OCI-LY3 (cell line): ENCODE measurements at regions not wholly inside any gene's neighbourhood (a gene's known extent, or its start where the extent isn't known, plus 50 kb on each side); places are given as distances from the start of the nearest gene placed in this dataset.
"Not testable (repeated sequence)": the region's sequence is repeated elsewhere in the genome, so short reads cannot be mapped to it uniquely, and the experiment has no call there.

ENCODE experiments used
- H2AFZ ChIP-seq: fragments of 200-600, 300-600 bp; shearing (Covaris generic); 2 replicates; pipeline ENCODE4 v1.6.0; 2014; ENCODE audit warnings: antibody characterized with exemption, low read depth, low read length
- H3K27ac ChIP-seq: fragments of 200-600, 300-600 bp; sonication (generic); 2 replicates; pipeline ENCODE4 v1.5.1; 2014; ENCODE audit warnings: mild to moderate bottlenecking, low read length, moderate library complexity, mixed read lengths
- H3K27me3 ChIP-seq: fragments of 200-600, 300-600 bp; sonication (generic); 2 replicates; pipeline ENCODE4 v1.6.1; 2014; ENCODE audit warnings: low read depth, low read length, mixed read lengths
- H3K36me3 ChIP-seq: fragments of 200-600, 300-600 bp; sonication (generic); replicated peaks from 2 replicates; pipeline ENCODE3; 2014; ENCODE audit warnings: low read depth, low read length, mixed read lengths
- H3K4me1 ChIP-seq: fragments of 300-600, 200-600 bp; sonication (generic); 2 replicates; pipeline ENCODE4 v1.6.1; 2014; ENCODE audit warnings: low read length, mixed read lengths
- H3K4me2 ChIP-seq: fragments of 200-600, 300-600 bp; sonication (generic); 2 replicates; pipeline ENCODE4 v1.6.1; 2014; ENCODE audit warnings: low read length, mixed read lengths
- H3K4me3 ChIP-seq: fragments of 300-600, 200-600 bp; sonication (generic); 2 replicates; pipeline ENCODE4 v1.5.1; 2014; ENCODE audit warnings: antibody characterized with exemption, mild to moderate bottlenecking, low read length, moderate library complexity
- H3K79me2 ChIP-seq: fragments of 300-600, 200-600 bp; shearing (Covaris generic); 2 replicates; pipeline ENCODE4 v1.6.1; 2014; ENCODE audit warnings: mild to moderate bottlenecking, low read length, mixed read lengths
- H3K9ac ChIP-seq: fragments of 300-600, 200-600 bp; shearing (Covaris generic); 2 replicates; pipeline ENCODE4 v1.6.0; 2014; ENCODE audit warnings: mild to moderate bottlenecking, low read length, moderate library complexity
- H3K9me3 ChIP-seq: fragments of 200-600, 300-600 bp; shearing (Covaris generic); 2 replicates; pipeline ENCODE4 v1.6.1; 2014; ENCODE audit warnings: low read length, mixed read lengths; ENCODE audit not compliant: insufficient read depth
- H4K20me1 ChIP-seq: fragments of 200-600, 300-600 bp; sonication (generic); 2 replicates; pipeline ENCODE4 v1.6.1; 2016; ENCODE audit warnings: low read length, mixed read lengths; ENCODE audit not compliant: insufficient read depth
- EZH2phosphoT487 ChIP-seq: fragments of 200-600 bp; shearing (Covaris generic); IDR thresholded peaks from 2 replicates; pipeline ENCODE4 v1.6.1; 2018; ENCODE audit warnings: antibody characterized with exemption, mixed run types, low read depth
- TF ChIP-seq, protein P1 (sequence below): fragments of 200-600, 300-600 bp; sonication (generic); IDR thresholded peaks from 2 replicates; pipeline ENCODE4 v1.5.1; 2014; ENCODE audit warnings: antibody characterized with exemption, low read length, low read depth

DNA sequence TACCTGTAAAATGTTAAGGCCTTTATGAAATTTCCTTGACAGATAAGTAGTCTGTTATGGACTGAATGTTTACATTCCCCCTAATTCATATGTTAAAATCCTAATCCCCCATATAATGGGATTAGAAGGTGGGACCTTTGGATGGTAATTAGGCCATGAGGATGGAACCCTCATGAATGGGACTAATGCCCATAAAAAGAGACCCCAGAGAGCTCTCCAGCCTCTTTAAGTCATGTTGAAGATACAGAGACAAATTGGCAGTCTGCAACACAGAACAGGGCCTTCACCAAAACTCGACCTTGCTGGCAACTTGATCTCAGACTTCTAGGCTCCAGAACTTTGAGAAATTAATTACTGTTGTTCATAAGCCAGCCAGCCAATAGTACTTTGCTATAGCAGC is 1344.5 kb upstream of the PCDH7 start:
- Histone ChIP-seq H3K79me2 (no peaks in the 10 kb centered on the region), H2AFZ (no peak overlapping the region), H3K9me3 (no peaks in the 10 kb centered on the region; the same call in 1 of the 2 replicates), H3K4me3 (no peak overlapping the region), H3K9ac (no peak overlapping the region), H3K4me2 (no peak overlapping the region), H3K36me3 (no peaks in the 10 kb centered on the region), H3K27ac (no peak overlapping the region), H4K20me1 (no peaks in the 10 kb centered on the region), H3K27me3 (no peaks in the 10 kb centered on the region), H3K4me1 (no peaks in the 10 kb centered on the region)
- TF ChIP-seq EZH2phosphoT487 = no peak
- TF ChIP-seq, protein P1, sequence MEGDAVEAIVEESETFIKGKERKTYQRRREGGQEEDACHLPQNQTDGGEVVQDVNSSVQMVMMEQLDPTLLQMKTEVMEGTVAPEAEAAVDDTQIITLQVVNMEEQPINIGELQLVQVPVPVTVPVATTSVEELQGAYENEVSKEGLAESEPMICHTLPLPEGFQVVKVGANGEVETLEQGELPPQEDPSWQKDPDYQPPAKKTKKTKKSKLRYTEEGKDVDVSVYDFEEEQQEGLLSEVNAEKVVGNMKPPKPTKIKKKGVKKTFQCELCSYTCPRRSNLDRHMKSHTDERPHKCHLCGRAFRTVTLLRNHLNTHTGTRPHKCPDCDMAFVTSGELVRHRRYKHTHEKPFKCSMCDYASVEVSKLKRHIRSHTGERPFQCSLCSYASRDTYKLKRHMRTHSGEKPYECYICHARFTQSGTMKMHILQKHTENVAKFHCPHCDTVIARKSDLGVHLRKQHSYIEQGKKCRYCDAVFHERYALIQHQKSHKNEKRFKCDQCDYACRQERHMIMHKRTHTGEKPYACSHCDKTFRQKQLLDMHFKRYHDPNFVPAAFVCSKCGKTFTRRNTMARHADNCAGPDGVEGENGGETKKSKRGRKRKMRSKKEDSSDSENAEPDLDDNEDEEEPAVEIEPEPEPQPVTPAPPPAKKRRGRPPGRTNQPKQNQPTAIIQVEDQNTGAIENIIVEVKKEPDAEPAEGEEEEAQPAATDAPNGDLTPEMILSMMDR = no peak

DNA sequence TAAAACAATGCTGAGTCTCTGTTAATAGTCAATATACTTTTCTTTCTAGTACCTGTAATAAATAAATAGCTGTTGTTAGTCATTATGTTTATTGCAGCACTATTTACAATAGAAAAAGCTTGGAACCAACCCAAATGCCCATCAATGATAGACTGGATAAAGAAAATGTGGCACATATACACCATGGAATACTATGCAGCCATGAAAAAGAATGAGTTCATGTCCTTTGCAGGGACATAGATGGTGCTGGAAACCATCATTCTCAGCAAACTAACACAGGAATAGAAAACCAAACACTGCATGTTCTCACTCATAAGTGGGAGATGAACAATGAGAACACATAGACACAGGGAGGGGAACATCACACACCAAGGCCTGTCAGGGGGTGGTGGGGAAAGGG is 1341.9 kb upstream of the PCDH7 start:
- not testable (repeated sequence) for H3K9me3 ChIP-seq, H3K4me3 ChIP-seq, H3K27me3 ChIP-seq, H3K4me2 ChIP-seq, H2AFZ ChIP-seq, H3K36me3 ChIP-seq, H3K79me2 ChIP-seq, H3K27ac ChIP-seq, H3K4me1 ChIP-seq, H4K20me1 ChIP-seq, H3K9ac ChIP-seq

DNA sequence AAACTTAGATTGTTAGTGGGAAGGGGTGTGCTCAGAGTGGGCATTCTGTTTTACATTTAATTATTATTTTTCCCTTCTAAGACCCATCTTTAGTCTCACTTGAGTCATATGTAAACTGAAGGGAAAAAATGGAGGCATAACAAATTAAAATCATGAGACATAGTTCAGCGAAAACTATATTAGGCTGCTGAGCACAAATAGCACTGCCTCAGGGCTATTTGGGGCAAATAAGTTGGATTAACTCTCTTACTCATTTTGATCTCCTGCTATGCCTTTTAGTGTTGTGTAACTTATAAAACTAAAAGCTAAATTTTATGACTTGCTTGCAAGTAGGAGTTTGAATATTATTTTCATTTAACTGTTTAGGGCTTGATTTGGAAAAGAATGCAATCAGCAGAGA is 1329.2 kb upstream of the PCDH7 start:
- TF ChIP-seq EZH2phosphoT487 = no peak
- TF ChIP-seq, protein P1 = no peak
- H3K9me3 ChIP-seq = no peaks in the 10 kb centered on the region
- H3K36me3 ChIP-seq = no peaks in the 10 kb centered on the region
- no peaks in the 10 kb centered on the region for H4K20me1 ChIP-seq
- no peak overlapping the region for H3K4me2 ChIP-seq
- no peak overlapping the region for H3K9ac ChIP-seq
- no peaks in the 10 kb centered on the region for H3K4me1 ChIP-seq
- H3K27ac ChIP-seq = no peak overlapping the region
- H2AFZ ChIP-seq = no peak overlapping the region
- no peaks in the 10 kb centered on the region for H3K79me2 ChIP-seq
- H3K27me3 ChIP-seq = no peaks in the 10 kb centered on the region
- no peak overlapping the region for H3K4me3 ChIP-seq

DNA sequence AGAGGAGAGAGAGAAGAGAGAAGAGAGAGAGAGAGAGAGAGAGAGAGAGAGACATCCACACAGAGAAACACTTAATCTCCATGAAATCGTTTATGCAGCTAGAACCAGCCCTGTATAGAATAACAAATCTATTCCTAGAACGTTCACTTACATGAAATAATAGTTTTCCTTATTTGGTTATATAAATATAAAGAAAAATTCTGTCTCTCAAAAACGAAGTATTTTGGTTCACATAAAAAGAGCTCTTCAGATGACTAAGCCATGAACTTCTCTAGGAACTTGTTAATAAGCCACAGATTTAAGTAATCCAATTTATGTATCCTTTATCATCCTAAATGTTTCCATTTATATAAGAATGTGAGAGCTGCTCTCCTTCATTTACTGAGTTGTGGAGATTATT is 1315.1 kb upstream of the PCDH7 start:
- Histone ChIP-seq H3K27ac (no peak overlapping the region), H4K20me1 (no peaks in the 10 kb centered on the region), H3K9me3 (no peaks in the 10 kb centered on the region), H3K79me2 (no peaks in the 10 kb centered on the region), H3K27me3 (no peaks in the 10 kb centered on the region), H3K4me2 (no peak overlapping the region), H3K4me1 (no peaks in the 10 kb centered on the region), H3K9ac (no peak overlapping the region), H3K36me3 (no peaks in the 10 kb centered on the region), H2AFZ (no peak overlapping the region), H3K4me3 (no peak overlapping the region)
- TF ChIP-seq, protein P1 = no peak
- no peak for TF ChIP-seq EZH2phosphoT487

DNA sequence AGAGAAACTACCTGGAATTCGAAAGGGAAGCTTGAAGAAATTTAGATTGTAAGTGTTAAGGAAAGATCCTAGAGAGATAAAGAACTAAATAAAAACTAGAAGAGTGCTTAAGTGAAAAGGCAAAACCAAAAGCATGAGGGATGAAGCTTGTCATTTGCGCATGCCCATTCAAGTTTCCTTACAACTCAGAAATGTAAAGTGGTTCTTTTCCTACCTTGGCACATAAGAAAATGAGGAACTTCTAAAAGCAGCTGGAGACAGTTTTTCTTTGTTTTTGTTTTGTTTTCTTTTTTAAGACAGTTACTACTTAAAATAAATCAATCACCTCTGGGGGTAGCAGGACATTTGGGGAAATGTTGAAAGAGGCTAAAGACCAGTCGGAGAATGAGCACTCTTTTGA is 1304.4 kb upstream of the PCDH7 start:
- Histone ChIP-seq H3K9me3 (no peaks in the 10 kb centered on the region), H3K4me3 (no peak overlapping the region), H3K4me2 (no peak overlapping the region), H2AFZ (no peak overlapping the region), H3K9ac (no peak overlapping the region), H3K27me3 (no peaks in the 10 kb centered on the region), H4K20me1 (no peaks in the 10 kb centered on the region), H3K79me2 (no peaks in the 10 kb centered on the region), H3K36me3 (no peaks in the 10 kb centered on the region), H3K4me1 (no peaks in the 10 kb centered on the region), H3K27ac (no peak overlapping the region)
- TF ChIP-seq EZH2phosphoT487 = no peak
- TF ChIP-seq, protein P1 = no peak
